ENCODE measurements at regions not wholly inside any gene's neighbourhood (a gene's known extent, or its start where the extent isn't known, plus 50 kb on each side); places are given as distances from the start of the nearest gene placed in this dataset.

DNA sequence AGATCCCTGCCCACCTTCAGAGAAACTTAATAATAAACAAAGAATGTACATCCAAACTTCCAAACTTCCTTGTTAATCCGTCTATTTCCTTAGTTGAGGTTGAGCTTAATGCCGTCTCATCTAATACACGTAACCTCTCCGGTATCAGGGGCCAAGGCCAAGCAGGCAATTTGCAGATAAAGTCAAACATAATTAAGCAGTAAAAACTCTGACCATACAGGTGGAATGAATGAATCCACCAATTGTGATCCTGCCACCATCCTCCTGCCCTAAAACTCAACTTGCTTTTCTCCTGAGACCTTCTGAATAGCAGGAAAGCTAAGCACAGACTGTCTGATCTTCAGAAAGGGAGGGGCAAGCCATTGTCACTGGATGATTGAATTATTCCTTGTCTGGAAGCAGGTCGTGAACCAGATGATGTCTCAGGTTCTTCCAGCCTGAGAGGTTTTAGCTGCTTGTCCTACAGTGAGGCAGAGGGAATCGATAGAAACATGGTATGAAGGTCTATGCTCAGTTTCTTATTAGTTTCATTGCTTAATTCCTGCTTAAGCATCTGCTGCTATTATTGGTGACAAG is 1111.8 kb upstream of the EEF2KMT start:
- DNase-seq (ENCODE audit: extremely low spot score) = no peak
- ChIA-PET POLR2A (no interaction called here), CTCF (no interaction called here)
- no peak for TF ChIP-seq FOXM1 (IDR thresholded peaks at IDR 0.05; ENCODE audit: borderline replicate concordance)
- TF ChIP-seq FOXA1 (IDR thresholded peaks at IDR 0.05) = no peak
- no peak for TF ChIP-seq LEF1 (IDR thresholded peaks at IDR 0.05; ENCODE audit: borderline replicate concordance)
- TF ChIP-seq ARNT (IDR thresholded peaks at IDR 0.05) = no peak
- TF ChIP-seq CTBP1 (IDR thresholded peaks at IDR 0.05; ENCODE audit: borderline replicate concordance) = no peak
- no peak for TF ChIP-seq L3MBTL2 (conservative IDR thresholded peaks at IDR 0.05)
- TF ChIP-seq SUZ12 (IDR thresholded peaks at IDR 0.05) = no peak
- TF ChIP-seq FOXK2 (IDR thresholded peaks at IDR 0.05) = no peak
- TF ChIP-seq ZNF384 (IDR thresholded peaks at IDR 0.05) = no peak
- TF ChIP-seq ELF4 (IDR thresholded peaks at IDR 0.05) = no peak
- no peak for TF ChIP-seq SP1 (IDR thresholded peaks at IDR 0.05)
- no peak for TF ChIP-seq PKNOX1 (IDR thresholded peaks at IDR 0.05)
- no peak for TF ChIP-seq NFRKB (IDR thresholded peaks at IDR 0.05)
- TF ChIP-seq HDGF (IDR thresholded peaks at IDR 0.05; ENCODE audit: borderline replicate concordance) = no peak
- TF ChIP-seq TARDBP (IDR thresholded peaks at IDR 0.05) = no peak
- TF ChIP-seq BHLHE40 (IDR thresholded peaks at IDR 0.05; ENCODE audit: borderline replicate concordance) = no peak

GRCh38 chr16:6207580-6207979 is 1110.0 kb upstream of the EEF2KMT start:
- CTCF ChIA-PET = no interaction called here

DNA sequence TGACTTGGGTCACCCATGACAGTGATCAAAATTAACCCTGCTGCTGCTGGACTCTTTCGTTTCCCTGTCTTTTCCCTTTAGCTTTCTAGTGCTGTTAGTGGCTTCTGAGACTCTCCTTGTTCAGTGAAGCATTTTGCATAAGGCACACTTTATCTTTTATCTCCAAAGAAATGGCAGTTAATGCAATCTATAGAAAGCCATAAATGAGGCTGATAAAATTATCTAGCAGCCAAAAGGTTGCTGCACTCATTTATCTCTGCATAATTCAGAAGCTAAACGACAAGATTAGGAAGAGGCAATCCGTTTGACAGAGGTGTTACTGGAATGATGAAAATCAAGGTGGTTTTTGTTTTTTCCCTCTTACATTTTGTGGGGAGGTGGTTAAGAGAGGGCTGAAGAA is 1109.5 kb upstream of the EEF2KMT start:
- TF ChIP-seq SUZ12 (IDR thresholded peaks at IDR 0.05) = no peak
- POLR2A ChIA-PET = no interaction called here
- CTCF ChIA-PET = no interaction called here
- no peak for DNase-seq (ENCODE audit: extremely low spot score)

More at GRCh38 chr16:6207580-6207979, 1110.0 kb upstream of the EEF2KMT start:
- POLR2A ChIA-PET = no interaction called here
- TF ChIP-seq FOXA1 (IDR thresholded peaks at IDR 0.05) (no peak), SP1 (IDR thresholded peaks at IDR 0.05) (no peak), BHLHE40 (IDR thresholded peaks at IDR 0.05; ENCODE audit: borderline replicate concordance) (no peak), LEF1 (IDR thresholded peaks at IDR 0.05; ENCODE audit: borderline replicate concordance) (no peak), ZNF384 (IDR thresholded peaks at IDR 0.05) (no peak), CTBP1 (IDR thresholded peaks at IDR 0.05; ENCODE audit: borderline replicate concordance) (no peak), FOXK2 (IDR thresholded peaks at IDR 0.05) (no peak)
- no peak for DNase-seq (ENCODE audit: extremely low spot score)

DNA sequence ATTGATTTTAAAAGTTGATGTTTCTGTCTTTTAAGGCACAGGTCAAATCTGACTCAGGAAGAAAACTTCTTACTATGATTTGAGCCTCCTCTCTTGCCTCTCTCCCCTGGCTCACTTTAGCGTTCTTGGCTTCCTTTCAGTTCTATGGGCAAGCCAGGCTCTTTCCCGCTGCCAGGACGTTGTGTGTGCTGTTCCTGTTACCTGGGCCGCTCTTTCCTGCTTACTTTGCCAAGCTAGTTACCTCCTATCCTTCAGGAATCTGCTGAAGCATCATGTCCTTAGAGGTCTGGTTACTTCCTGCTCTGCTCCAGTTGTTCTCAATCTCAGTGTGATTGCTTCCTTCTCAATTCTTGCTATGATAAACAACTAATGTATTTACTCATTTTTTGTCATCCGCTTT is 1108.5 kb upstream of the EEF2KMT start:
- POLR2A ChIA-PET = no interaction called here
- no peak for DNase-seq (ENCODE audit: extremely low spot score)
- TF ChIP-seq NFRKB (IDR thresholded peaks at IDR 0.05) (no peak), FOXM1 (IDR thresholded peaks at IDR 0.05; ENCODE audit: borderline replicate concordance) (no peak), SUZ12 (IDR thresholded peaks at IDR 0.05) (no peak), TARDBP (IDR thresholded peaks at IDR 0.05) (no peak)
- CTCF ChIA-PET = no interaction called here

DNA sequence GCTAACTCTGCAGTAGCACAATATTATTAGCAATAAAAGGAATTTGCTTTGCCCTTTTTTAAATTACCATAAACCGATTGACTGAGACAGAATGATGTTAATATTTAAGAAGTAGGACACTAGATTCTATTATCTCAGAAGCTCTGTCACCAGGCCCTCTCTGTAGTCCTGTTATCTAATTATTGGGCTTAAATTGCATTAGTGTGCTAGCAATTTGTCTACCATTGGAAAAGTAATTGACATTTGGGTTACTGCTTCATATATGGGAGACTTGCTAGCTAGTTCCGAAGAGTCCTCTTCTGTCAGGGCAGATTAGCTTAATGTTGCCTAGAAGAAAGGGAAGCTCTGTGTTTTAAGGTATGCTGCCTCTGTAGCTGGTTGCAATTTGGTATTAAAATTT is 1107.3 kb upstream of the EEF2KMT start:
- no peak for TF ChIP-seq L3MBTL2 (conservative IDR thresholded peaks at IDR 0.05)
- TF ChIP-seq FOXA1 (IDR thresholded peaks at IDR 0.05) = no peak
- TF ChIP-seq ARNT (IDR thresholded peaks at IDR 0.05) = no peak
- TF ChIP-seq TARDBP (IDR thresholded peaks at IDR 0.05) = no peak
- no peak for TF ChIP-seq LEF1 (IDR thresholded peaks at IDR 0.05; ENCODE audit: borderline replicate concordance)
- TF ChIP-seq FOXM1 (IDR thresholded peaks at IDR 0.05; ENCODE audit: borderline replicate concordance) = no peak
- TF ChIP-seq NFRKB (IDR thresholded peaks at IDR 0.05) = no peak
- no peak for TF ChIP-seq BHLHE40 (IDR thresholded peaks at IDR 0.05; ENCODE audit: borderline replicate concordance)
- TF ChIP-seq PKNOX1 (IDR thresholded peaks at IDR 0.05) = no peak
- TF ChIP-seq SUZ12 (IDR thresholded peaks at IDR 0.05) = no peak
- TF ChIP-seq ZNF384 (IDR thresholded peaks at IDR 0.05) = no peak

DNA sequence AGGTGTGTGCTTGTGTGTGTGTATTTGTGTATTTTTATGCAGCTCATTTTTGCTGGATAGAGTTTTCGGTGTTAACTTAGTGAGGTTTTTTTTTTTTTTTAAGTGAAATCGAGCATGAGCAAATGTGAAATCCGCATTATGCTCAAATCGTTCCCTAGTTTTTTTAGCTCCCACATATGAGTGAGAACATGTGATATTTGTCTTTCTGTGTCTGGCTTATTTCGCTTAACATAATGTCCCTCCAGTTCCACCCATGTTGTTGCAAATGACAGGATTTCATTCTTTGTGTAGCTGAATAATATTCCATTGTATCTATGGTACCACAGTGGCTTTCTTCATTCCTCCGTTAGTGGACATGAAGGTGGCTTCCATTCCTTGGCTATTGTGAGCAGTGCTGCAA is 1103.3 kb upstream of the EEF2KMT start:
- DNase-seq (ENCODE audit: extremely low spot score) = no peak
- ChIA-PET CTCF (no interaction called here), POLR2A (no interaction called here)
- TF ChIP-seq PKNOX1 (IDR thresholded peaks at IDR 0.05) (no peak), L3MBTL2 (conservative IDR thresholded peaks at IDR 0.05) (no peak), NFRKB (IDR thresholded peaks at IDR 0.05) (no peak), BHLHE40 (IDR thresholded peaks at IDR 0.05; ENCODE audit: borderline replicate concordance) (no peak), ELF4 (IDR thresholded peaks at IDR 0.05) (no peak), CTBP1 (IDR thresholded peaks at IDR 0.05; ENCODE audit: borderline replicate concordance) (no peak), FOXA1 (IDR thresholded peaks at IDR 0.05) (no peak), SP1 (IDR thresholded peaks at IDR 0.05) (no peak), LEF1 (IDR thresholded peaks at IDR 0.05; ENCODE audit: borderline replicate concordance) (no peak), SUZ12 (IDR thresholded peaks at IDR 0.05) (no peak), FOXK2 (IDR thresholded peaks at IDR 0.05) (no peak), HDGF (IDR thresholded peaks at IDR 0.05; ENCODE audit: borderline replicate concordance) (no peak), ARNT (IDR thresholded peaks at IDR 0.05) (no peak), ZNF384 (IDR thresholded peaks at IDR 0.05) (no peak), TARDBP (IDR thresholded peaks at IDR 0.05) (no peak), FOXM1 (IDR thresholded peaks at IDR 0.05; ENCODE audit: borderline replicate concordance) (no peak)

More for the DNA sequence above, 1107.3 kb upstream of the EEF2KMT start:
- ChIA-PET POLR2A (no interaction called here), CTCF (no interaction called here)
- DNase-seq (ENCODE audit: extremely low spot score) = no peak

GRCh38 chr16:6200271-6200670 is 1102.7 kb upstream of the EEF2KMT start:
- TF ChIP-seq L3MBTL2 (conservative IDR thresholded peaks at IDR 0.05) = no peak
- no peak for TF ChIP-seq PKNOX1 (IDR thresholded peaks at IDR 0.05)
- TF ChIP-seq FOXM1 (IDR thresholded peaks at IDR 0.05; ENCODE audit: borderline replicate concordance) = no peak
- TF ChIP-seq TARDBP (IDR thresholded peaks at IDR 0.05) = no peak
- TF ChIP-seq ARNT (IDR thresholded peaks at IDR 0.05) = no peak
- TF ChIP-seq FOXA1 (IDR thresholded peaks at IDR 0.05) = no peak
- POLR2A ChIA-PET = no interaction called here
- CTCF ChIA-PET = no interaction called here
- no peak for DNase-seq (ENCODE audit: extremely low spot score)
